DND-41 (cell line): ENCODE measurements at regions not wholly inside any gene's neighbourhood (a gene's known extent, or its start where the extent isn't known, plus 50 kb on each side); places are given as distances from the start of the nearest gene placed in this dataset.

Experiments
- ATAC-seq: fragments of 200-7000 bp; cut with Tn5 transposase; 3 replicates; pipeline ENCODE4 v1.9.1; 2021; ENCODE audit warnings: low read depth; ENCODE audit not compliant: insufficient read depth
- DNase-seq: peaks from one replicate; pipeline ENCODE4 v3.0.0-alpha.2; 2020
- H2AFZ ChIP-seq: 2 replicates; pipeline ENCODE4 v1.6.0; 2012; ENCODE audit warnings: low read depth, low read length
- H3K27ac ChIP-seq: 2 replicates; pipeline ENCODE4 v1.5.1; 2012; ENCODE audit warnings: low read length, inconsistent platforms
- H3K27me3 ChIP-seq: fragments of 200-600 bp; sonication (generic); 2 replicates; pipeline ENCODE4 v1.6.0; 2012; ENCODE audit warnings: low read length, mild to moderate bottlenecking, inconsistent platforms; ENCODE audit not compliant: insufficient read depth, poor library complexity
- H3K36me3 ChIP-seq: 2 replicates; pipeline ENCODE4 v1.5.1; 2012; ENCODE audit warnings: low read length, inconsistent platforms; ENCODE audit not compliant: insufficient read depth
- H3K4me1 ChIP-seq: 2 replicates; pipeline ENCODE4 v1.5.1; 2012; ENCODE audit warnings: mild to moderate bottlenecking, low read length; ENCODE audit not compliant: insufficient read depth
- H3K4me2 ChIP-seq: 2 replicates; pipeline ENCODE4 v1.6.0; 2012; ENCODE audit warnings: mild to moderate bottlenecking, moderate library complexity, low read length, inconsistent platforms; ENCODE audit not compliant: insufficient read depth
- H3K4me3 ChIP-seq, 2 experiments: fragments of 200-600 bp in 1 of 2; shearing (Covaris generic) in 1 of 2; 2 replicates each; pipeline ENCODE4 v1.5.1; 2012 to 2016; ENCODE audit warnings: inconsistent platforms in 2 of 2, low read length in 2 of 2, mild to moderate bottlenecking in 2 of 2, low read depth in 1 of 2, moderate library complexity in 1 of 2
- H3K79me2 ChIP-seq: 2 replicates; pipeline ENCODE4 v1.6.0; 2012; ENCODE audit warnings: low read length, inconsistent platforms; ENCODE audit not compliant: insufficient read depth
- H3K9ac ChIP-seq: 2 replicates; pipeline ENCODE4 v1.6.0; 2012; ENCODE audit warnings: low read depth, mild to moderate bottlenecking, inconsistent platforms, low read length, moderate library complexity
- H3K9me3 ChIP-seq: 2 replicates; pipeline ENCODE4 v1.5.1; 2012; ENCODE audit warnings: low read length, moderate library complexity, mild to moderate bottlenecking, inconsistent platforms; ENCODE audit not compliant: insufficient read depth, severe bottlenecking
- H4K20me1 ChIP-seq: 2 replicates; pipeline ENCODE4 v1.6.0; 2012; ENCODE audit warnings: low read length; ENCODE audit not compliant: insufficient read depth
- CTCF ChIP-seq: IDR thresholded peaks from 2 replicates; pipeline ENCODE4 v1.5.1; 2012; ENCODE audit warnings: borderline replicate concordance, low read length, moderate library complexity, mild to moderate bottlenecking; ENCODE audit not compliant: poor library complexity, severe bottlenecking; ENCODE audit errors: extremely low read depth
- EZH2 ChIP-seq: IDR thresholded peaks from 3 replicates; pipeline ENCODE4 v1.6.1; 2012; ENCODE audit warnings: borderline replicate concordance, low read depth, mild to moderate bottlenecking, moderate library complexity, low read length, inconsistent platforms; ENCODE audit not compliant: severe bottlenecking

- TF ChIP-seq CTCF (no peak), EZH2 (no peak)
Measured at GRCh38 chr22:49476176-49476575, 351.5 kb downstream of the BRD1 start.

GRCh38 chr22:49475253-49475652 is 352.4 kb downstream of the BRD1 start:
- no peak overlapping the region for H2AFZ ChIP-seq
- no peak overlapping the region for H3K4me2 ChIP-seq
- ATAC-seq: no peak
- H3K4me1 ChIP-seq: no peaks in the 10 kb centered on the region
- H3K36me3 ChIP-seq: no peaks in the 10 kb centered on the region
- no peaks in the 10 kb centered on the region for H3K27me3 ChIP-seq
- H3K9ac ChIP-seq: no peak overlapping the region
- no peaks in the 10 kb centered on the region for H3K79me2 ChIP-seq
- no peaks in the 10 kb centered on the region for H3K9me3 ChIP-seq
- no peak overlapping the region for H3K4me3 ChIP-seq
- no peak for DNase-seq
- TF ChIP-seq EZH2: no peak
- no peak for TF ChIP-seq CTCF
- H3K27ac ChIP-seq: no peak overlapping the region
- H4K20me1 ChIP-seq: no peaks in the 10 kb centered on the region

More at GRCh38 chr22:49476176-49476575, 351.5 kb downstream of the BRD1 start:
- no peak overlapping the region for H3K27ac ChIP-seq
- H3K27me3 ChIP-seq: no peaks in the 10 kb centered on the region
- H3K9me3 ChIP-seq: no peaks in the 10 kb centered on the region
- no peaks in the 10 kb centered on the region for H3K36me3 ChIP-seq
- DNase-seq (no peak), ATAC-seq (no peak)
- no peak overlapping the region for H3K4me3 ChIP-seq
- H3K4me2 ChIP-seq: no peak overlapping the region
- no peaks in the 10 kb centered on the region for H3K4me1 ChIP-seq
- no peaks in the 10 kb centered on the region for H3K79me2 ChIP-seq
- H4K20me1 ChIP-seq: no peaks in the 10 kb centered on the region
- H2AFZ ChIP-seq: no peak overlapping the region
- no peak overlapping the region for H3K9ac ChIP-seq

DNA sequence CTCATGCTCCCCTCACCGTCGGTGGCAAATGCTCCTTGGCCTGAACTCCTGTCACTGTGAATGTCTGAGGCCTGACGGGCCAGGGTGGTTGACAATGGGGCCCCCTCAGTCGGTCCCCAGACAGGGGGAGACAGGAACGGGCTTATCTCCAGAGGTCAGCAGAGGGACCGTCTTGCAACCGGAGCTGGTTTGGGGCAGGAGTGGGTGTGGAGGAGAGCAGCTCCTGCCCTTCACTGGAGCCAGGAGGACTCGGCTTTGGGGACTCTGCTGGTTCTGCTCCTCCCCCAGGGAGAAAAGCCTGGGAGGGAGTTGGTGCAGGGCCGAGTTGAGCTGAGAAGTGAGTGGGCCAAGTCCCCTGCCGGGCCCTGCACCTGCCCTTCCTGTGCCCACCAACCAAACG is 354.4 kb downstream of the BRD1 start:
- no peaks in the 10 kb centered on the region for H3K27me3 ChIP-seq
- H4K20me1 ChIP-seq: no peaks in the 10 kb centered on the region
- no peaks in the 10 kb centered on the region for H3K4me1 ChIP-seq
- no peak overlapping the region for H3K9ac ChIP-seq
- H3K4me3 ChIP-seq: no peak overlapping the region
- H3K36me3 ChIP-seq: no peaks in the 10 kb centered on the region
- no peak for ATAC-seq
- H3K27ac ChIP-seq: no peak overlapping the region
- TF ChIP-seq CTCF: no peak
- no peak for TF ChIP-seq EZH2
- no peaks in the 10 kb centered on the region for H3K79me2 ChIP-seq
- H3K9me3 ChIP-seq: no peaks in the 10 kb centered on the region
- H3K4me2 ChIP-seq: no peak overlapping the region
- no peak overlapping the region for H2AFZ ChIP-seq
- no peak for DNase-seq

- no peak overlapping the region for H3K9ac ChIP-seq
- no peaks in the 10 kb centered on the region for H4K20me1 ChIP-seq
- no peaks in the 10 kb centered on the region for H3K9me3 ChIP-seq
- TF ChIP-seq CTCF: no peak
- TF ChIP-seq EZH2: no peak
- no peaks in the 10 kb centered on the region for H3K36me3 ChIP-seq
- DNase-seq (no peak), ATAC-seq (no peak)
- no peak overlapping the region for H3K4me3 ChIP-seq
- H3K27ac ChIP-seq: no peak overlapping the region
- H3K27me3 ChIP-seq: no peaks in the 10 kb centered on the region
- H3K4me2 ChIP-seq: no peak overlapping the region
- no peak overlapping the region for H2AFZ ChIP-seq
- no peaks in the 10 kb centered on the region for H3K79me2 ChIP-seq
- H3K4me1 ChIP-seq: no peaks in the 10 kb centered on the region
Measured at GRCh38 chr22:49470741-49471503, 356.8 kb downstream of the BRD1 start.
